ENCODE measurements at regions not wholly inside any gene's neighbourhood (a gene's known extent, or its start where the extent isn't known, plus 50 kb on each side); places are given as distances from the start of the nearest gene placed in this dataset.

- DNase-seq (ENCODE audit: low spot score): no peak
- Histone ChIP-seq H3K4me1 (ENCODE audit: insufficient read depth, low read length, poor library complexity, severe bottlenecking) (no peaks in the 10 kb centered on the region), H3K36me3 (ENCODE audit: insufficient read depth, low read length) (no peaks in the 10 kb centered on the region), H3K27ac (ENCODE audit: low read depth, low read length, poor library complexity, severe bottlenecking) (no peak overlapping the region), H2AFZ (ENCODE audit: low read length) (no peak overlapping the region), H3K4me2 (ENCODE audit: low read length) (no peak overlapping the region), H3K4me3 (ENCODE audit: low read depth, low read length, poor library complexity, severe bottlenecking) (no peak overlapping the region), H3K79me2 (ENCODE audit: insufficient read depth, low read depth, low read length) (no peaks in the 10 kb centered on the region), H4K20me1 (ENCODE audit: insufficient read depth, low read length) (no peaks in the 10 kb centered on the region), H3K9me3 (ENCODE audit: low read length) (no peaks in the 10 kb centered on the region), H3K9me2 (ENCODE audit: insufficient read depth, low read length) (no peaks in the 10 kb centered on the region)
- POLR2A ChIA-PET: no interaction called here
- CTCF ChIA-PET (ENCODE audit: unreplicated experiment): no interaction called here
- BruUV-seq (replicated peaks): no TSS peak
- no peak for TF ChIP-seq EZH2phosphoT487 (IDR thresholded peaks at IDR 0.05; ENCODE audit: borderline replicate concordance, low read depth, low read length)
- TF ChIP-seq, protein P1, sequence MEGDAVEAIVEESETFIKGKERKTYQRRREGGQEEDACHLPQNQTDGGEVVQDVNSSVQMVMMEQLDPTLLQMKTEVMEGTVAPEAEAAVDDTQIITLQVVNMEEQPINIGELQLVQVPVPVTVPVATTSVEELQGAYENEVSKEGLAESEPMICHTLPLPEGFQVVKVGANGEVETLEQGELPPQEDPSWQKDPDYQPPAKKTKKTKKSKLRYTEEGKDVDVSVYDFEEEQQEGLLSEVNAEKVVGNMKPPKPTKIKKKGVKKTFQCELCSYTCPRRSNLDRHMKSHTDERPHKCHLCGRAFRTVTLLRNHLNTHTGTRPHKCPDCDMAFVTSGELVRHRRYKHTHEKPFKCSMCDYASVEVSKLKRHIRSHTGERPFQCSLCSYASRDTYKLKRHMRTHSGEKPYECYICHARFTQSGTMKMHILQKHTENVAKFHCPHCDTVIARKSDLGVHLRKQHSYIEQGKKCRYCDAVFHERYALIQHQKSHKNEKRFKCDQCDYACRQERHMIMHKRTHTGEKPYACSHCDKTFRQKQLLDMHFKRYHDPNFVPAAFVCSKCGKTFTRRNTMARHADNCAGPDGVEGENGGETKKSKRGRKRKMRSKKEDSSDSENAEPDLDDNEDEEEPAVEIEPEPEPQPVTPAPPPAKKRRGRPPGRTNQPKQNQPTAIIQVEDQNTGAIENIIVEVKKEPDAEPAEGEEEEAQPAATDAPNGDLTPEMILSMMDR (conservative IDR thresholded peaks at IDR 0.05; ENCODE audit: low read length): no peak
- intact Hi-C loops (cut with micrococcal nuclease; ENCODE audit: unreplicated experiment): no loop called here
These were observed 442.1 kb upstream of the PDE3A start for GRCh38 chr12:19926266-19926665.

- intact Hi-C loops (cut with micrococcal nuclease; ENCODE audit: unreplicated experiment): no loop called here
- POLR2A ChIA-PET: no interaction called here
- CTCF ChIA-PET (ENCODE audit: unreplicated experiment): no interaction called here
- Histone ChIP-seq H4K20me1 (ENCODE audit: insufficient read depth, low read length) (no peaks in the 10 kb centered on the region), H3K4me1 (ENCODE audit: insufficient read depth, low read length, poor library complexity, severe bottlenecking) (no peaks in the 10 kb centered on the region), H2AFZ (ENCODE audit: low read length) (no peak overlapping the region), H3K4me3 (ENCODE audit: low read depth, low read length, poor library complexity, severe bottlenecking) (no peak overlapping the region), H3K36me3 (ENCODE audit: insufficient read depth, low read length) (no peaks in the 10 kb centered on the region), H3K9me2 (ENCODE audit: insufficient read depth, low read length) (no peaks in the 10 kb centered on the region), H3K79me2 (ENCODE audit: insufficient read depth, low read depth, low read length) (no peaks in the 10 kb centered on the region), H3K9me3 (ENCODE audit: low read length) (no peaks in the 10 kb centered on the region), H3K4me2 (ENCODE audit: low read length) (no peak overlapping the region), H3K27ac (ENCODE audit: low read depth, low read length, poor library complexity, severe bottlenecking) (no peak overlapping the region)
- BruUV-seq (replicated peaks): no TSS peak
- TF ChIP-seq, protein P1 (conservative IDR thresholded peaks at IDR 0.05; ENCODE audit: low read length): no peak
- TF ChIP-seq EZH2phosphoT487 (IDR thresholded peaks at IDR 0.05; ENCODE audit: borderline replicate concordance, low read depth, low read length): no peak
- no peak for DNase-seq (ENCODE audit: low spot score)
These were observed 440.7 kb upstream of the PDE3A start for GRCh38 chr12:19927661-19928060.

- no peaks in the 10 kb centered on the region for H3K36me3 ChIP-seq (ENCODE audit: insufficient read depth, low read length)
- intact Hi-C loops (cut with micrococcal nuclease; ENCODE audit: unreplicated experiment): no loop called here
- no peak overlapping the region for H3K4me2 ChIP-seq (ENCODE audit: low read length)
- TF ChIP-seq, protein P1 (conservative IDR thresholded peaks at IDR 0.05; ENCODE audit: low read length): no peak
- TF ChIP-seq EZH2phosphoT487 (IDR thresholded peaks at IDR 0.05; ENCODE audit: borderline replicate concordance, low read depth, low read length): no peak
- H3K79me2 ChIP-seq (ENCODE audit: insufficient read depth, low read depth, low read length): no peaks in the 10 kb centered on the region
- H3K4me1 ChIP-seq (ENCODE audit: insufficient read depth, low read length, poor library complexity, severe bottlenecking): no peaks in the 10 kb centered on the region
- H3K9me2 ChIP-seq (ENCODE audit: insufficient read depth, low read length): no peaks in the 10 kb centered on the region
- POLR2A ChIA-PET: interaction anchor here (0.6 to 1.5 kb wide), 3 partner anchors 8 to 295 kb away, joined by 3 read pairs; no protein-coding TSS in a partner anchor
- no peaks in the 10 kb centered on the region for H4K20me1 ChIP-seq (ENCODE audit: insufficient read depth, low read length)
- H2AFZ ChIP-seq (ENCODE audit: low read length): no peak overlapping the region
- DNase-seq (ENCODE audit: low spot score): no peak
- no TSS peak for BruUV-seq (replicated peaks)
- H3K9me3 ChIP-seq (ENCODE audit: low read length): no peaks in the 10 kb centered on the region
- no peak overlapping the region for H3K27ac ChIP-seq (ENCODE audit: low read depth, low read length, poor library complexity, severe bottlenecking)
- CTCF ChIA-PET (ENCODE audit: unreplicated experiment): no interaction called here
- H3K4me3 ChIP-seq (ENCODE audit: low read depth, low read length, poor library complexity, severe bottlenecking): no peak overlapping the region
These were observed 435.9 kb upstream of the PDE3A start for GRCh38 chr12:19932413-19932812.
